ENCODE measurements at regions not wholly inside any gene's neighbourhood (a gene's known extent, or its start where the extent isn't known, plus 50 kb on each side); places are given as distances from the start of the nearest gene placed in this dataset.
"Not testable (repeated sequence)": the region's sequence is repeated elsewhere in the genome, so short reads cannot be mapped to it uniquely, and the experiment has no call there.

DNA sequence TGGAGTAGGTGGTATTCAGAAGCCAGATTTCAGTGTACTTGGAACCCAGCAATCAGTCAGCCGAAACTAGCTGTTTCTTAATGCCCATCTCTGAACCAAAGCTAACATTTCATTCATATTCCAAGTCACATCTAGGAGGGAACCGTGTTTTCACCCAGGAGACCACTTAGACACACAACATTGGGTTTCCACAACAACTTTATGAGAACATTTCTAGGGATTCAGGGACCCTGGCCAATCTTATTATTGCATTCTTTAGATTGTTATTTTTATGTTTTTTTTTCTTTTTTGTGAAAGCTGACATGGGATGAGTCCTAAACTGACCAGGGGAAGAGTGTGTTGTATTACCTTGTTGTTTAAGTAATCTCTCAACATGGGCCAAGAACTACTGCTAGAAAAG lies 72.5 kb upstream of the KIAA0040 start:
- intact Hi-C loops (cut with micrococcal nuclease; ENCODE audit: unreplicated experiment), result no loop called here
- no peaks in the 10 kb centered on the region for H3K36me3 ChIP-seq (ENCODE audit: control insufficient read depth, insufficient read depth, low read length)
- H3K27ac ChIP-seq (ENCODE audit: low read length), result no peak overlapping the region
- no TSS peak for BruUV-seq (replicated peaks)
- no peaks in the 10 kb centered on the region for H3K4me1 ChIP-seq (ENCODE audit: control insufficient read depth, insufficient read depth, low read length)
- in situ Hi-C loops (cut with HindIII; ENCODE audit: low pct_unique_long_range_greater_than_20kb, low sequenced_read_pairs), result no loop called here
- DNase-seq (ENCODE audit: low read depth, low spot score) (no peak), ATAC-seq (no peak)
- no peaks in the 10 kb centered on the region for H3K9me3 ChIP-seq (ENCODE audit: control insufficient read depth, insufficient read depth, low read depth, low read length)
- CTCF ChIA-PET, result no interaction called here
- POLR2A ChIA-PET, result no interaction called here
- no peak overlapping the region for H3K4me3 ChIP-seq (ENCODE audit: low read depth in 2 of 2, low read length in 2 of 2)
- TF ChIP-seq, protein P1, sequence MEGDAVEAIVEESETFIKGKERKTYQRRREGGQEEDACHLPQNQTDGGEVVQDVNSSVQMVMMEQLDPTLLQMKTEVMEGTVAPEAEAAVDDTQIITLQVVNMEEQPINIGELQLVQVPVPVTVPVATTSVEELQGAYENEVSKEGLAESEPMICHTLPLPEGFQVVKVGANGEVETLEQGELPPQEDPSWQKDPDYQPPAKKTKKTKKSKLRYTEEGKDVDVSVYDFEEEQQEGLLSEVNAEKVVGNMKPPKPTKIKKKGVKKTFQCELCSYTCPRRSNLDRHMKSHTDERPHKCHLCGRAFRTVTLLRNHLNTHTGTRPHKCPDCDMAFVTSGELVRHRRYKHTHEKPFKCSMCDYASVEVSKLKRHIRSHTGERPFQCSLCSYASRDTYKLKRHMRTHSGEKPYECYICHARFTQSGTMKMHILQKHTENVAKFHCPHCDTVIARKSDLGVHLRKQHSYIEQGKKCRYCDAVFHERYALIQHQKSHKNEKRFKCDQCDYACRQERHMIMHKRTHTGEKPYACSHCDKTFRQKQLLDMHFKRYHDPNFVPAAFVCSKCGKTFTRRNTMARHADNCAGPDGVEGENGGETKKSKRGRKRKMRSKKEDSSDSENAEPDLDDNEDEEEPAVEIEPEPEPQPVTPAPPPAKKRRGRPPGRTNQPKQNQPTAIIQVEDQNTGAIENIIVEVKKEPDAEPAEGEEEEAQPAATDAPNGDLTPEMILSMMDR (IDR thresholded peaks at IDR 0.05), result no peak
- TF ChIP-seq, protein P2, sequence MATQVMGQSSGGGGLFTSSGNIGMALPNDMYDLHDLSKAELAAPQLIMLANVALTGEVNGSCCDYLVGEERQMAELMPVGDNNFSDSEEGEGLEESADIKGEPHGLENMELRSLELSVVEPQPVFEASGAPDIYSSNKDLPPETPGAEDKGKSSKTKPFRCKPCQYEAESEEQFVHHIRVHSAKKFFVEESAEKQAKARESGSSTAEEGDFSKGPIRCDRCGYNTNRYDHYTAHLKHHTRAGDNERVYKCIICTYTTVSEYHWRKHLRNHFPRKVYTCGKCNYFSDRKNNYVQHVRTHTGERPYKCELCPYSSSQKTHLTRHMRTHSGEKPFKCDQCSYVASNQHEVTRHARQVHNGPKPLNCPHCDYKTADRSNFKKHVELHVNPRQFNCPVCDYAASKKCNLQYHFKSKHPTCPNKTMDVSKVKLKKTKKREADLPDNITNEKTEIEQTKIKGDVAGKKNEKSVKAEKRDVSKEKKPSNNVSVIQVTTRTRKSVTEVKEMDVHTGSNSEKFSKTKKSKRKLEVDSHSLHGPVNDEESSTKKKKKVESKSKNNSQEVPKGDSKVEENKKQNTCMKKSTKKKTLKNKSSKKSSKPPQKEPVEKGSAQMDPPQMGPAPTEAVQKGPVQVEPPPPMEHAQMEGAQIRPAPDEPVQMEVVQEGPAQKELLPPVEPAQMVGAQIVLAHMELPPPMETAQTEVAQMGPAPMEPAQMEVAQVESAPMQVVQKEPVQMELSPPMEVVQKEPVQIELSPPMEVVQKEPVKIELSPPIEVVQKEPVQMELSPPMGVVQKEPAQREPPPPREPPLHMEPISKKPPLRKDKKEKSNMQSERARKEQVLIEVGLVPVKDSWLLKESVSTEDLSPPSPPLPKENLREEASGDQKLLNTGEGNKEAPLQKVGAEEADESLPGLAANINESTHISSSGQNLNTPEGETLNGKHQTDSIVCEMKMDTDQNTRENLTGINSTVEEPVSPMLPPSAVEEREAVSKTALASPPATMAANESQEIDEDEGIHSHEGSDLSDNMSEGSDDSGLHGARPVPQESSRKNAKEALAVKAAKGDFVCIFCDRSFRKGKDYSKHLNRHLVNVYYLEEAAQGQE (IDR thresholded peaks at IDR 0.05; ENCODE audit: insufficient read depth in 1 of 2, low read depth in 2 of 2, low read length in 1 of 2), result no peak
- TF ChIP-seq TCF7L2 (IDR thresholded peaks at IDR 0.05; ENCODE audit: low read depth, low read length), result no peak
- TF ChIP-seq SIN3A (IDR thresholded peaks at IDR 0.05; ENCODE audit: borderline replicate concordance, insufficient read depth, low read depth, low read length), result no peak
- no peak for TF ChIP-seq POLR2AphosphoS5 (IDR thresholded peaks at IDR 0.05; ENCODE audit: low read depth, low read length)
- no peaks in the 10 kb centered on the region for H3K27me3 ChIP-seq (ENCODE audit: control insufficient read depth, insufficient read depth, low read length)

DNA sequence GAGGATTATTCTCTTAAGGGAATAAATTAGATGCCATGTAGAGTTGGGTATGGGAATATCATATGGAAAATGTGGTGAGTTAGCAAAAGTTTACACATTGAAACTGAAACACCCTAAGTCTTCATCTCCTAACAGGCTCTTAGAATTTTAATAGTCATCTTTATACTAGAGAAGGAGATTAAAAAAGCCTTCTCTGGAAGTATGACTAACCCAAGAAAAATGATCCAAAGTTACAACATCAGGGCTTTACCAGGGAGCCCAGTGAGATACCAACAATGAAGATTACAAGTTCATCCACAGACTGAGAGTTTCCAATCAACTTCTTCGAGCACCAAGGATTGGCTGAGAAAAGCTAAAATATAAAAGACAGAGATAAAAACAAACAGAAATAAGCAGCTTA lies 70.0 kb upstream of the KIAA0040 start:
- TF ChIP-seq, protein P2 (IDR thresholded peaks at IDR 0.05; ENCODE audit: insufficient read depth in 1 of 2, low read depth in 2 of 2, low read length in 1 of 2), result no peak
- TF ChIP-seq, protein P1 (IDR thresholded peaks at IDR 0.05), result no peak
- TF ChIP-seq TCF7L2 (IDR thresholded peaks at IDR 0.05; ENCODE audit: low read depth, low read length), result no peak
- Histone ChIP-seq H3K4me1 (ENCODE audit: control insufficient read depth, insufficient read depth, low read length) (no peaks in the 10 kb centered on the region), H3K27ac (ENCODE audit: low read length) (no peak overlapping the region), H3K4me3 (ENCODE audit: low read depth in 2 of 2, low read length in 2 of 2) (no peak overlapping the region), H3K9me3 (ENCODE audit: control insufficient read depth, insufficient read depth, low read depth, low read length) (no peaks in the 10 kb centered on the region), H3K27me3 (ENCODE audit: control insufficient read depth, insufficient read depth, low read length) (no peaks in the 10 kb centered on the region), H3K36me3 (ENCODE audit: control insufficient read depth, insufficient read depth, low read length) (no peaks in the 10 kb centered on the region)
- no peak for DNase-seq (ENCODE audit: low read depth, low spot score)
- ChIA-PET POLR2A (interaction anchor here (0.7 kb wide), 1 partner anchor 66 kb away, joined by 3 read pairs; no protein-coding TSS in a partner anchor), CTCF (no interaction called here)
- in situ Hi-C loops (cut with HindIII; ENCODE audit: low pct_unique_long_range_greater_than_20kb, low sequenced_read_pairs), result no loop called here
- intact Hi-C loops (cut with micrococcal nuclease; ENCODE audit: unreplicated experiment), result no loop called here
- no TSS peak for BruUV-seq (replicated peaks)
- ATAC-seq, result no peak

DNA sequence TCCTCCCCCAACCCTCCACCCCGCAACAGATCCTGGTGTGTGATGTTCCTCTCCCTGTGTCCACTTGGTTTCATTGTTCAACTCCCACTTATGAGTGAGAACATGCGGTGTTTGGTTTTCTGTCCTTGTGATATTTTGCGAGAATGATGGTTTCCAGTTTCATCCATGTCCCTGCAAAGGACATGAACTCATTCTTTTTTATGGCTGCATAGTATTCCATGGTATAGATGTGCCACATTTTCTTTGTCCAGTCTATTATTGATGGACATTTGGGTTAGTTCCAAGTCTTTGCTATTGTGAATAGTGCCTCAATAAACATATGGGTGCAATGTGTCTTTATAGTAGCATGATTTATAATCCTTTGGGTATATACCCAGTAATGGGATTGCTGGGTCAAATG lies 63.7 kb upstream of the KIAA0040 start:
- H3K4me1 ChIP-seq (ENCODE audit: control insufficient read depth, insufficient read depth, low read length); ATAC-seq; DNase-seq (ENCODE audit: low read depth, low spot score); H3K27ac ChIP-seq (ENCODE audit: low read length); POLR2A ChIA-PET; in situ Hi-C loops (cut with HindIII; ENCODE audit: low pct_unique_long_range_greater_than_20kb, low sequenced_read_pairs); H3K4me3 ChIP-seq (ENCODE audit: low read depth in 2 of 2, low read length in 2 of 2); H3K9me3 ChIP-seq (ENCODE audit: control insufficient read depth, insufficient read depth, low read depth, low read length); intact Hi-C loops (cut with micrococcal nuclease; ENCODE audit: unreplicated experiment); H3K36me3 ChIP-seq (ENCODE audit: control insufficient read depth, insufficient read depth, low read length); H3K27me3 ChIP-seq (ENCODE audit: control insufficient read depth, insufficient read depth, low read length); BruUV-seq (replicated peaks); CTCF ChIA-PET: not testable (repeated sequence)
